Mucosa of descending colon (tissue), 3 donors: ENCODE measurements at regions not wholly inside any gene's neighbourhood (a gene's known extent, or its start where the extent isn't known, plus 50 kb on each side); places are given as distances from the start of the nearest gene placed in this dataset.
"Not testable (repeated sequence)": the region's sequence is repeated elsewhere in the genome, so short reads cannot be mapped to it uniquely, and the experiment has no call there.

Experiments
- ATAC-seq: fragments of 200-7000 bp; cut with Tn5 transposase; one replicate; pipeline ENCODE4 v1.9.1; 2020; ENCODE audit warnings: mild to moderate bottlenecking, moderate library complexity
- DNase-seq, 3 donors: peaks; one replicate each; pipeline ENCODE4 v3.0.0-alpha.2; 2020
- H3K36me3 ChIP-seq: fragments of 200-600 bp; one replicate; pipeline ENCODE4 v1.8.0; 2021; ENCODE audit warnings: low read depth, mild to moderate bottlenecking
- H3K4me1 ChIP-seq: fragments of 200-600 bp; one replicate; pipeline ENCODE4 v1.8.0; 2021; ENCODE audit warnings: low read depth, mild to moderate bottlenecking
- H3K4me3 ChIP-seq: fragments of 200-600 bp; one replicate; pipeline ENCODE4 v1.8.0; 2021; ENCODE audit warnings: mild to moderate bottlenecking
- H3K9me3 ChIP-seq: fragments of 200-600 bp; one replicate; pipeline ENCODE4 v1.8.0; 2021; ENCODE audit warnings: mild to moderate bottlenecking
- CTCF ChIP-seq: fragments of 200-600 bp; IDR thresholded peaks from one replicate; pipeline ENCODE4 v1.8.0; 2022; ENCODE audit warnings: antibody characterized with exemption, mild to moderate bottlenecking
- intact Hi-C, 2 donors: fragments of 100-400 bp; cut with DNase I in 1 of 2; cut with micrococcal nuclease in 1 of 2; formaldehyde crosslinking; loops; one replicate each; pipeline versions ENCODE4 v1.11.0 to v1.11.1; 2022; cut with DNase I, micrococcal nuclease
- donor health status: DM: no; HTN: no; CAD: no; lungs with moderate emphysema.
- donor health status: DM: no; HTN: no; CAD: no.
- donor health status: DM: no; HTN: yes; CAD: no.

GRCh38 chr9:97248252-97248651 lies 59.2 kb upstream of the CCDC180 start:
- intact Hi-C loops, H3K4me3 ChIP-seq, H3K4me1 ChIP-seq, H3K36me3 ChIP-seq, DNase-seq, H3K9me3 ChIP-seq, ATAC-seq: not testable (repeated sequence)

GRCh38 chr9:97243606-97244005 lies 63.9 kb upstream of the CCDC180 start:
- TF ChIP-seq CTCF = no peak
- Histone ChIP-seq H3K36me3 (no peaks in the 10 kb centered on the region), H3K4me3 (no peak overlapping the region), H3K9me3 (no peaks in the 10 kb centered on the region), H3K4me1 (no peaks in the 10 kb centered on the region)
- intact Hi-C loops = no loop called here
- ATAC-seq (no peak), DNase-seq (no peak)

GRCh38 chr9:97241430-97241829 lies 66.0 kb upstream of the CCDC180 start:
- DNase-seq, intact Hi-C loops, H3K9me3 ChIP-seq, H3K4me1 ChIP-seq, H3K36me3 ChIP-seq, H3K4me3 ChIP-seq, ATAC-seq: not testable (repeated sequence)

- ATAC-seq (peak; percentile 98), DNase-seq (peak; percentile 79 to 90 (median 82))
- intact Hi-C loops = no loop called here
- Histone ChIP-seq H3K9me3 (peaks cover under 1% of the 10 kb centered on the region), H3K4me1 (peaks cover 3% of the 10 kb centered on the region), H3K36me3 (no peaks in the 10 kb centered on the region), H3K4me3 (peak overlapping the region; percentile 15)
- no peak for TF ChIP-seq CTCF
Measured at GRCh38 chr9:97237951-97238889, 69.2 kb upstream of the CCDC180 start.

GRCh38 chr9:97237311-97237786 lies 70.1 kb upstream of the CCDC180 start:
- H3K4me3 ChIP-seq = no peak overlapping the region
- no peak for TF ChIP-seq CTCF
- H3K4me1 ChIP-seq = peaks cover 3% of the 10 kb centered on the region
- no peaks in the 10 kb centered on the region for H3K36me3 ChIP-seq
- peaks cover 10% of the 10 kb centered on the region for H3K9me3 ChIP-seq
- ATAC-seq (no peak), DNase-seq (no peak)
- intact Hi-C loops = no loop called here

- ATAC-seq, H3K4me3 ChIP-seq, H3K36me3 ChIP-seq, H3K4me1 ChIP-seq, DNase-seq, intact Hi-C loops: not testable (repeated sequence)
- H3K9me3 ChIP-seq = peaks cover 15% of the 10 kb centered on the region
Measured at GRCh38 chr9:97233009-97233400, 74.5 kb upstream of the CCDC180 start.

- H3K4me1 ChIP-seq, intact Hi-C loops, H3K4me3 ChIP-seq, H3K36me3 ChIP-seq, DNase-seq, ATAC-seq: not testable (repeated sequence)
- H3K9me3 ChIP-seq = peaks cover 15% of the 10 kb centered on the region
Measured at GRCh38 chr9:97232060-97233008, 75.1 kb upstream of the CCDC180 start.

GRCh38 chr9:97222393-97222792 lies 85.1 kb upstream of the CCDC180 start:
- DNase-seq, H3K9me3 ChIP-seq, ATAC-seq, H3K36me3 ChIP-seq, intact Hi-C loops, H3K4me3 ChIP-seq: not testable (repeated sequence)
- H3K4me1 ChIP-seq = peaks cover 10% of the 10 kb centered on the region

GRCh38 chr9:97221478-97222355 lies 85.7 kb upstream of the CCDC180 start:
- ATAC-seq = peak; percentile 100
- H3K4me3 ChIP-seq, intact Hi-C loops: not testable (repeated sequence)

More at GRCh38 chr9:97221478-97222355, 85.7 kb upstream of the CCDC180 start:
- H3K36me3 ChIP-seq, H3K9me3 ChIP-seq: not testable (repeated sequence)
- peaks cover 10% of the 10 kb centered on the region for H3K4me1 ChIP-seq
- DNase-seq = peak; percentile 63 to 79 (median 79)
